C1 segment of cervical spinal cord (tissue), 14 donors: ENCODE measurements at regions not wholly inside any gene's neighbourhood (a gene's known extent, or its start where the extent isn't known, plus 50 kb on each side); places are given as distances from the start of the nearest gene placed in this dataset.

Experiments used
- DNase-seq, 14 donors: peaks; one replicate each; lab custom pipeline; 2025; lab: John Stamatoyannopoulos, UW

DNA sequence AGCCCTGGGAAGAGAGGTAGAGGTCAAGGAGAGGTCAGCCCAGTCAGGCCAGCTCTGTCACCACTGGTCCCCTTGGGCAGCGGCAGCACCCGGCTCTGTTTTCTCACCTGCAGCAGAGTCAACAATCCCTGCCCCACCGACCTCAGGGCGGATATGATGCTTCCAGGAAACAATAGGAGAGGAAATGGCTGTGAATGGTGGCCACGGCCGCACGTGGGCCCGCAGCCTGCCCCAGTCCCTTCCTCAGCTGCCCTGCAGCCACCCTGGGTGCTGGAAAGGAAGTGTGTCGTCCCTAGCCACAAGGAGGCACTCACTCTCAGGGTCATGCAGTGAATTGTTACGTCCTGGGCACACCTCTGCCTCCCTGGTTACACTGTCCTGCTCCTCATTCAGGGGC, 92.5 kb upstream of the ENPP6 start:
- no peak for DNase-seq

DNA sequence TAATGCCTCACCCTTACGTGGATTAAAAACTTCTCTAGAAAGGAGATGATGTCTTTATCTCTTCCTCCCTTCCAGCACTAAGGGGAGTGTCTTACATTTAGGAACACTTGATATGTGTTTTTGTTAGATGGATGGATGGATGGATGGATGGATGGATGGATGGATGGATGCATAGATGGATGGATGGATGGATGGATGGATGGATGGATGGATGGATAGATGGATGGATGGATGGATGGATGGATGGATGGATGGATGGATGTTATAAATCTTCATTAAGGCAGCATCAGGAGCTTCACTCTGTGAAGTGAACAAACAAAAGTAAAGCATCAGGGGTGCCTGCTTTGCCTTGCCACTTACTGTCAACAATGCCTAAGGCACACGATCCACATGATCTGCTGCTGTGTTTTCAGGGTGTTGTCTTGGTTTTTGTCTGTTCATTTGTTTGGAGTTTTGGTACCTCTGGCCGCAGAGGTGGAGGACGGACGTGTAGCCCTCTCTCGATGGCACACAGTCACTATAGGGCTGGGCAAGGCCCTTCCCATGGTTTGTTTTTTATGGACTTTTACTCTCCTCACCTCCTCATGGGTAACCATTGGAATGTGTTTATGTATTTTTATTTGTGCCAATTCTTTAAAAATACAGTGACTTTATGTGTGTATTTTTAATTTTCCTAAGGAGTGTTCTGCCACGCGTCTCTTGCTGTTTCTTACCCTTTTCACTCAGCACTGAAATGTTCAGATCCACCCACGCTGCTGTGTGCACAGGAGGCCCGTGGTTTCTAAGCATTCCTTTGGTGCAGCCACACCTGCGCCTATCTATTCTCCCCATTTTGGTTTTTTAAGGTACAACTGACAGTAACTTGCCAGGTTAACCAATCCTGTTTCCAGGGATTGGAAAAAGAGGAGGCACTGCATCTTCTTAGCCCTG, 91.8 kb upstream of the ENPP6 start:
- no peak for DNase-seq

- no peak for DNase-seq
Observed at GRCh38 chr4:184306949-184307348, 89.3 kb upstream of the ENPP6 start.

DNA sequence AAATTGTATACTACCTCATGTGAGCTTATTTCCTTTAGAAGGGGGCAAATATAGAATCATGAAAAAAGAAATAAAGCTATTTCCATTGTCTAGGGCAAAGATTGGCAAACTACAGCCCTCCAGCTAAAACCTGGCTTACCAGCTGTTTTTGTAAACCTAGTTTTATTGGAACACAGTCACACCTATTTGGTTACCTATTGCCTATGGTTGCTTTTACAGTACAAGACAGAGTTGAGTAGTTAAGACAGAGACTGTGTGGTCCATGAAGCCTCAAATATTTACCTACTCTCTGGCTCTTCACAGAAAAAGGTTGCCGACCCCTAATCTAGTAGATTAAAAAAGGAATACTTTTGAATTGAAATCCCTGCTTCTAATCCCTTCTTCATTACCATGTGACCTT, 88.8 kb upstream of the ENPP6 start:
- DNase-seq, result no peak

DNA sequence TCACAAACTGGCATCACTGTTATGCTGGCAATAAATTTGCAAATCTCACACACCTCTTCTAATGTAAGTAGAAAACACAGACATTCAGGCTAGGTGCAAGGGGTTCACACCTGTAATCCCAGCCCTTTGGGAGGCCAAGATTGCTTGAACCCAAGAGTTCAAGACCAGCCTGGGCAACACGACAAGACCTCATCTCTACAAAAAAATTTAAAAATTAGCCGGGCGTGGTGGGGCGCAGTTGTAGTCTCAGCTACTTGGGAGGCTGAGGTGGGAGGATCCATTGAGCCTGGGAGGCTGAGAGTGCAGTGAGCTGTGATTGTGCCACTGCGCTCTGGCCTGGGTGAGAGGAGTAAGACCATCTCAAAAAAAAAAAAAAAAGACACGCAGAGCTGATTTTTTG, 83.1 kb upstream of the ENPP6 start:
- no peak for DNase-seq

GRCh38 chr4:184298254-184298653, 80.6 kb upstream of the ENPP6 start:
- no peak for DNase-seq

DNA sequence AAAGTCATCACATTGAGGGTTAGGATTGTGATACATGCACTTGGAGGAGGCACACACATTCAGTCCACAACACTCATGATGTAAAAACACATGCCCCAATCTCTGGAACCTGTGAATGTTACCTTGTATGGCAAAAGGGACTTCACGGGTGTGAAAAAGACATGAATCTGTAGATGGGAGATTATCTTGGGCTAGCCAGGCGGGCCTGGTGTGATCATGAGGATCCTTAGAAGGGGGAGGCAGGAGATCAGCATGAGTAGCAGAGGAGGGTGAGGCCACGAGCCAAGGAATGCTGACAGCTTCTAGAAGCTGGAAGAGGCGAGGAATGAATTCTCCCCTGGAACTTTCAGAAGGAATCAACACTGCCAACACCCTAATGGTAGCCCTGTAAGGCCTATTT, 77.5 kb upstream of the ENPP6 start:
- no peak for DNase-seq

DNA sequence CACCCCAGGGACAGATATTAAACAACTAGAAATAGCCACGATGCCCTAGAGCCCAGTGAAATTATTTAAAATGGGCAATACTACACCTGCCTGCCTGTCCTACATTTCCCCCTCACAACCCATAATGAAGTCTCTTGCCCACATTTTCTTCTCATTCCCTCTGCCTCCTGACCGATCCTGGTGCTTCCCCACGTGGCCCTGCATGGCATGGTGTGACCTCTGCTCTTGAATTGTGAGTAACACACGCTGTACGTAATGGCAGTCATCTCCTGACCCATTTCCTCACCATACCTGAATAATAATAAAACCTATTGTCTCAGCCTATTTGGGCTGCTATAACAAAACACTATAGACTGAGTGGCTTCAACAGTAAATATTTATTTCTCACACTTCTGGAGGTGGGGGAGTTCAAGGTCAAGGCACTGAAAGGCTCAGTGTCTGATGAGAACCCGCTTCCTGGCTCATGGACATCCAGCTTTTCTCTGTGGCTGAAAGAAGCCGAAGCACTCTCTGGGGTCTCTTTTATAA, 77.0 kb upstream of the ENPP6 start:
- DNase-seq, result no peak

DNA sequence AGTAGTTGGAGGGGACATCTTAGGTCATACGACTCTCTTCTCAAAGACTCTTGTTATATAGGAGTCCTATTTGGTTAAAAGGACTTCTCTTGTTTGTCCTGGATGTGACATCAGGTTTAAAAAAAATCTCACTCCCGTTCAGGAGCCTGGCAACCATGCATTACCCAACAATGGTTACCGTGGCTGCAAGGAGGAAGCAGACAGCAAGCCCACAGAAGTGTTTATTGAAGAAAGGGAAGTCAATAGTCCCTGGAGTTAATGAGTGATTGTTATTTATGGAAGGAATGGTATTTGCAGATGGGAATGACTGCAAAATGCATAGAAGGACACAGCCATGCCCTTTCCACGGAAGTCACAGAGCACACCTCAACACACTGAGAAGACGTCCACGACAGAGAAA, 75.9 kb upstream of the ENPP6 start:
- DNase-seq, result no peak

- DNase-seq, result no peak
Observed at GRCh38 chr4:184292877-184293276, 75.2 kb upstream of the ENPP6 start.

DNA sequence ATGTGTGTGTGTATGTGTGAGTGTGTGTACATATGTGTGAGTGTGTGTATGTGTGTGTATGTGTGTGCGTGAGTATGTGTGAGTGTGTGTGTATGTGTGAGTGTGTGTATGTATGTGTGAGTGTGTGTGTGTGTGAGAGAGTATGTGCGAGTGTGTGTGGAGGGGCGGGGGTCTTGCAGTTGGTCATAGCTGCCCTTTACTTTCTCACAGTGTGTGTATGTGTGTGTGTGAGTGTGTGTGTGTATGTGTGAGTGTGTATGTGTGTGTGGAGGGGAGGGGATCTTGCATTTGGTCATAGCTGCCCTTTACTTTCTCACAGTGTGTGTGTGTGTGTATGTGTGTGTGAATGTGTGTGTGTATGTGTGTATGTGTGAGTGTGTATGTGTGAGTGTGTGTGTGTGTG, 74.8 kb upstream of the ENPP6 start:
- no peak for DNase-seq

DNA sequence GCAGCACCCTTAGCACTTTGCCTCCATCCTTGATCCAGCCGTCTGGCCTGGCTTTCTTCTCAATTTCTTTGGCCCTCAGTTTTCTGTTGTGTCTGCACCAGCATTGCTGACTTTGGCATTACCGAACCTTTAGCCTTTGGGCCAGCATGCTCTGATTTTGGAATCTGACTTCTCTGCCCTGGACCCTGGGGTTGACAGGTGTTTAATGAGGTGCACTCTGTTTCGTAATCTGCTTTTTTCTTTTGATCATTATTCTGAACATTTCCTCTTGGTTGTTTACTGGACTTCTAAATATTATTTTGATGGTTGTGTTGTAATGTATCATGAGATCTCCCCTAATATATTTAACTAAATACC, 71.5 kb upstream of the ENPP6 start:
- no peak for DNase-seq

- no peak for DNase-seq
Observed at GRCh38 chr4:184288451-184289178, 70.9 kb upstream of the ENPP6 start.

GRCh38 chr4:184287697-184288255, 70.1 kb upstream of the ENPP6 start:
- peak in 1 of 14 donors; percentile 32 for DNase-seq

DNA sequence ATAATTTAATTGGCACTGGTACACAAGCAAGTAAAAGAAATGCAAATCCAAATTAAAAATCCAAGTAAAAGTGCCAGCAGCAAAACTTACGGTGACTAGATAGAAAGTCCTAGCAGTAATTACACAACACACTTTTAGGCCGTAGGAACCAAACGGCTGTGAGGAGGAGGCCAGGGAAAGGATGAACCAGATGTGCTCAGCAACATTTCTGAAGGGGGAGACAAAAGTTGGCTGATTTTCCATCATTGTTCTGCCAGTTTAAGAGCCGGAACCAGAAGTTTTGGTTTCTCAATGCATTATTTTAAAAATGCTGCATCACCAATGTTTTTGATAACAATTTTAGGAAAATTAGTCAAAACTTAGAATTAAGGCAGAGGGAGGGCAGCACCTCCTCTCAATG, 68.7 kb upstream of the ENPP6 start:
- no peak for DNase-seq

- DNase-seq, result no peak
Observed at GRCh38 chr4:184284742-184285141, 67.1 kb upstream of the ENPP6 start.

GRCh38 chr4:184284336-184284690, 66.6 kb upstream of the ENPP6 start:
- no peak for DNase-seq

DNA sequence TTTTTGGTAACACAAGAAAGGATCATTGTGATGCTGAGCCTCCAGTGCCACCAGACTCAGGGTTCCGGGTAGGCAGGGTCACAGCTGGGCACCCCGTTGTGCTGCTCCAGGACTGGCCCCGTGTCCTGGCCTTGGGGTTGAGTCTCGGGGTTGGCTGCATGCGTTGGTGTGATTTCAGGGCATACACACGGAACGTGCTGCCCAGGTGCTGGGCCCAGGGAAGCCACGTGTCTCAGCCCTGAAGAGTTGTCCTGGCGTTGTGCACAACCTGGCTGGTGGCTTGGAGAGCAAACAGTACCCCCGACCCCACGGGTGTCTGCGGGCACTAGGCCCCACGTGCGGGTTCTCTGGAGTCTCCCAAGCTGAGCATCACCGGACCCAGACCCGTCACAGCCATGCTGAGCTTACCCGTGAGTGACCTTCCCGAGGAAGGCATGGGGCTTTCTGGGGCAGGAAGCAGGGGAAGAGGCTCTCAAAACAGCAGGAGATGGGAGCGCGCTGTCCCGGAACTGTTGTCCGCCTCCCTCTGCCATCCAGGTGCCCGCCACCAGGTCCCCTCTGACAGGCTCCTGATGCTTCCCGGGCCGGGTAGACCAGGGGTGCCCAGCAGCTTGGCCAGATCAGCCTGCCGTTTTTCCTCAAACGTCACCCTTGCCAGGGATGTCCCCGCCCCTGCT, 66.1 kb upstream of the ENPP6 start:
- peak in 4 of 14 donors; percentile 17 to 74 (median 60) for DNase-seq

DNA sequence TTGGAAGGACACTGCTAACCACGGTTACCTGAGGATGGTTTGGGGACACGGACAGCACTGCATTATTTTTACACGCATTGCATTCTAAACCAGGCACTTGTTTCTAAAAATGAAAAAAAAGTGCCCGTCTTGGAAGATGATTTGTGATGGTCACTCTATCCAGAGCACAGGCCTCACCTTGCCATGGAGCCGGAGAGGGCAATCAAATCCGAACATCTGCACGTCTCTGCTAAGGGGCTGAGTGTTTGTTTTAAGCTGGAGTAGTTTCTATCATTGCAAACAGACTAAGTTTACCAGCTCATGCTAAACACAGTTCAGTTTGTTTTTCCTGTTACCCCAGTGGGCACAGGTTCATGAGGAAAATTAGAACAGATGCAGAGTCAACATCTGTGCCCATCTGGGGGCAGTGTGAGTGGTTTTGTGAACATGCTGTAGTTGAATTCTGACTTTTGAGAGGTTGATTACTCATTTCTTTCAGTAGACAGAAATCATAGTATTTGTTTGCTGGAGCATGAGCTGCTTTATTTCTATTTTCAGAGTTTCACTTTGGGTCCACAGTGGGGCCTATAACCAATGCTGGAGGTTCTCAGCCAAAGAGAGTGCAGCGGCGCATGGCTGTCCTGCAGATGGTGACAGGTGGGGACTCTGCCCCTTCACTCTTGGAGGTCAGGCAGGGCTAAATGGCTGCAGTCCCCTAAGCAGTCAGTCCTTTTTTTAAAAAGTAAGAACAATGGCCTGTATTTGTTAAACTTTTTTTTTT, 65.4 kb upstream of the ENPP6 start:
- DNase-seq, result no peak

GRCh38 chr4:184282251-184282713, 64.6 kb upstream of the ENPP6 start:
- DNase-seq, result peak in 2 of 14 donors; percentile 16 to 26
